ENCODE measurements at regions not wholly inside any gene's neighbourhood (a gene's known extent, or its start where the extent isn't known, plus 50 kb on each side); places are given as distances from the start of the nearest gene placed in this dataset.

DNA sequence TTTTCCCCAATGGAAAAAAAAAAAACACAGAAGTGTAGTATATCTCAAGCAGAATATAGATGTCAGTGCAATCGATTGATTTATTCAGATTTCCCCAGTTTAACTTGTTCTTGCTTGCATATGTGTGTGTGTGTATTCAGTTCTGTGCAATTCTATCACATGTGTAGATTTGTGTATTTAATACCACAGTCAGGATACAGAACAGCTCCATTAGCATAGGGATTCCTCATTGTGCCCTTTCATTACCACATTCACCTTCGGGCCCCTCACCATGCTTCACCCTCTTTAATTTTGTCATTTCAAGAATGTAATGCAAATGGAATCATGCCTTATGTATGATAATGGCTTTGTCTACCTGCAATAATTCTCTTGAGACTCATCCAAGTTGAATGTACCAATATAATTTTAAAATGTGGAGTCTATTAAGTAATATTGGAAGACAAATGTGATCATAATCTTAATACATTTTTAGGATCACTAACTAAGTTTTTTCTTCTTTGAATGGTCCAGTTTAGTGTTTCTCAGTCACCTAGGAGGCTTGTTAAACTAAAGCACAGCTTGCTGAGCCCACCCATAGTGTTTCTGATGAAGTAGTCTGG, 187.9 kb downstream of the TENT5A start:
- TF ChIP-seq POLR2AphosphoS5 (IDR thresholded peaks at IDR 0.05; ENCODE audit: borderline replicate concordance, low read depth, low read length), result no peak
- TF ChIP-seq EZH2 (IDR thresholded peaks at IDR 0.05), result no peak
